CD14-positive monocyte (primary cell): ENCODE measurements at regions not wholly inside any gene's neighbourhood (a gene's known extent, or its start where the extent isn't known, plus 50 kb on each side); places are given as distances from the start of the nearest gene placed in this dataset.

Source experiments
- DNase-seq, 3 donors: peaks; one replicate each; pipeline ENCODE4 v3.0.0-alpha.2; 2011 to 2022
- H2AFZ ChIP-seq: 2 replicates; pipeline ENCODE4 v1.6.0; 2012; ENCODE audit warnings: mild to moderate bottlenecking, low read depth, low read length, inconsistent platforms; ENCODE audit not compliant: insufficient read depth, poor library complexity, severe bottlenecking
- H3K27ac ChIP-seq, 2 donors: 1 replicate in 1 of 2; 2 replicates in 1 of 2; pipeline ENCODE4 v1.5.1; 2012 to 2013; ENCODE audit warnings: low read length in 2 of 2, control low read depth in 1 of 2, inconsistent platforms in 1 of 2, low read depth in 1 of 2, mild to moderate bottlenecking in 1 of 2
- H3K27me3 ChIP-seq, 2 donors: one replicate each; pipeline versions ENCODE4 v1.6.0 to v1.6.1; 2011 to 2013; ENCODE audit warnings: low read length in 2 of 2; ENCODE audit not compliant: control insufficient read depth in 2 of 2, insufficient read depth in 2 of 2
- H3K36me3 ChIP-seq, 2 donors: replicated peaks in 1 of 2; 1 replicate in 1 of 2; 2 replicates in 1 of 2; pipeline versions ENCODE4 v1.5.1 to v1.6.1; 2012 to 2013; ENCODE audit warnings: low read length in 2 of 2, control low read depth in 1 of 2, inconsistent platforms in 1 of 2, mild to moderate bottlenecking in 1 of 2; ENCODE audit not compliant: insufficient read depth in 2 of 2, control insufficient read depth in 1 of 2
- H3K4me1 ChIP-seq, 2 donors: 1 replicate in 1 of 2; 2 replicates in 1 of 2; pipeline versions ENCODE4 v1.5.1 to v1.6.1; 2012 to 2013; ENCODE audit warnings: low read length in 2 of 2, control low read depth in 1 of 2, inconsistent platforms in 1 of 2, mild to moderate bottlenecking in 1 of 2, moderate library complexity in 1 of 2; ENCODE audit not compliant: insufficient read depth in 2 of 2, control insufficient read depth in 1 of 2
- H3K4me2 ChIP-seq: replicated peaks from 2 replicates; pipeline ENCODE3; 2012; ENCODE audit warnings: low read length, moderate library complexity, mild to moderate bottlenecking; ENCODE audit not compliant: poor library complexity, severe bottlenecking; ENCODE audit errors: extremely low read depth
- H3K4me3 ChIP-seq, 3 experiments: fragments of 200-600 bp in 1 of 3; sonication (generic) in 1 of 3; replicated peaks in 1 of 3; 1 replicate in 2 of 3; 2 replicates in 1 of 3; pipeline ENCODE4 v1.5.1; 2011 to 2013; ENCODE audit warnings: low read length in 3 of 3, mild to moderate bottlenecking in 3 of 3, control low read depth in 2 of 3, low read depth in 2 of 3, inconsistent platforms in 1 of 3, moderate library complexity in 1 of 3
- H3K79me2 ChIP-seq: 2 replicates; pipeline ENCODE4 v1.6.0; 2012; ENCODE audit warnings: mild to moderate bottlenecking, control low read depth, inconsistent platforms, low read length, moderate library complexity; ENCODE audit not compliant: insufficient read depth
- H3K9ac ChIP-seq: 2 replicates; pipeline ENCODE4 v1.6.0; 2017; ENCODE audit warnings: low read length, mild to moderate bottlenecking; ENCODE audit not compliant: insufficient read depth, poor library complexity, severe bottlenecking
- H3K9me3 ChIP-seq, 2 donors: replicated peaks in 1 of 2; 1 replicate in 1 of 2; 2 replicates in 1 of 2; pipeline versions ENCODE4 v1.5.1 to v1.6.1; 2012 to 2013; ENCODE audit warnings: low read length in 2 of 2, control low read depth in 1 of 2; ENCODE audit not compliant: control insufficient read depth in 1 of 2, insufficient read depth in 1 of 2
- H4K20me1 ChIP-seq: 2 replicates; pipeline ENCODE4 v1.6.0; 2012; ENCODE audit warnings: mild to moderate bottlenecking, low read length, control low read depth, moderate library complexity; ENCODE audit not compliant: insufficient read depth
- H3K27ac Mint-ChIP-seq, 7 donors: one replicate each; pipeline ENCODE4 v1.8.0; 2020; ENCODE audit warnings: mild to moderate bottlenecking in 7 of 7, mixed read lengths in 7 of 7, moderate library complexity in 6 of 7, inconsistent platforms in 2 of 7
- H3K27me3 Mint-ChIP-seq, 3 donors: one replicate each; pipeline ENCODE4 v1.8.0; 2021 to 2022; ENCODE audit warnings: low read depth in 3 of 3, mild to moderate bottlenecking in 3 of 3, mixed read lengths in 3 of 3, moderate library complexity in 3 of 3, inconsistent platforms in 1 of 3
- H3K36me3 Mint-ChIP-seq, 2 donors: one replicate each; pipeline ENCODE4 v1.8.0; 2020; ENCODE audit warnings: mixed read lengths in 2 of 2, inconsistent platforms in 1 of 2, mild to moderate bottlenecking in 1 of 2
- H3K4me1 Mint-ChIP-seq: one replicate; pipeline ENCODE4 v1.8.0; 2020; ENCODE audit warnings: mild to moderate bottlenecking, mixed read lengths
- H3K4me3 Mint-ChIP-seq, 2 donors: one replicate each; pipeline ENCODE4 v1.8.0; 2020; ENCODE audit warnings: mild to moderate bottlenecking in 2 of 2, mixed read lengths in 2 of 2, moderate library complexity in 1 of 2
- H3K9me3 Mint-ChIP-seq, 7 donors: one replicate each; pipeline ENCODE4 v1.8.0; 2020 to 2022; ENCODE audit warnings: mixed read lengths in 7 of 7, mild to moderate bottlenecking in 6 of 7, moderate library complexity in 6 of 7, inconsistent platforms in 2 of 7
- WGBS: methylation state at CpG from one replicate; pipeline ENCODE4 v1.1.5; 2013; ENCODE audit warnings: missing lambda C conversion rate; ENCODE audit not compliant: insufficient coverage; 5-methylcytosine and 5-hydroxymethylcytosine counted together
- intact Hi-C, 2 donors: fragments of 100-400 bp; cut with micrococcal nuclease; formaldehyde crosslinking; loops; one replicate each; pipeline versions ENCODE4 v1.15.0 to v1.15.1; 2023
- TF ChIP-seq, protein P1 (sequence below): fragments of 200-600 bp; IDR thresholded peaks from one replicate; pipeline ENCODE4 v1.8.0; 2022; ENCODE audit warnings: antibody characterized with exemption, mild to moderate bottlenecking

DNA sequence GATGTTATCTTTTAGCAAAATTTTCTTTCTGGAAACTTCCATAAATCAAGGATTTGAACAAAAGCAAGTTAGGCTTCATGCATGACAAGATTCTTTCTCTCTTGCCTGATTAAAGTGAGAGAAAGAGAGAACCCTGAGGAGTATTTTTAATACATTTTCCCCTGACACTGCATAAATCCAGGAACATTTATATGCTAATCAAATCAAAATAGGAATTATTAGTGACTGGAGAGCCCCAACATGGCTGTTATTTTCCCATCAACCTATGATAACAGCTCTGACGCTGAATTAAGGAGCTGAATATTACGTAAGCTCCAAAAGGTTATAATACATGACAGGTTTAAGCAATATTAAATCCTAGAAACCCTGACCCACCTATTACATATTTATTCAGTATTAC lies 930.2 kb upstream of the PIK3C3 start:
- no peaks in the 10 kb centered on the region for H4K20me1 ChIP-seq
- H3K4me3 Mint-ChIP-seq: no peak overlapping the region
- H3K9me3 ChIP-seq: no peaks in the 10 kb centered on the region
- DNase-seq: no peak
- no peak overlapping the region for H3K4me3 ChIP-seq
- peaks cover 0 to 2% (median 0%) of the 10 kb centered on the region in 7 donors for H3K9me3 Mint-ChIP-seq
- H3K36me3 Mint-ChIP-seq: no peaks in the 10 kb centered on the region
- H3K4me1 Mint-ChIP-seq: no peaks in the 10 kb centered on the region
- intact Hi-C loops: no loop called here
- no peaks in the 10 kb centered on the region for H3K79me2 ChIP-seq
- TF ChIP-seq, protein P1, sequence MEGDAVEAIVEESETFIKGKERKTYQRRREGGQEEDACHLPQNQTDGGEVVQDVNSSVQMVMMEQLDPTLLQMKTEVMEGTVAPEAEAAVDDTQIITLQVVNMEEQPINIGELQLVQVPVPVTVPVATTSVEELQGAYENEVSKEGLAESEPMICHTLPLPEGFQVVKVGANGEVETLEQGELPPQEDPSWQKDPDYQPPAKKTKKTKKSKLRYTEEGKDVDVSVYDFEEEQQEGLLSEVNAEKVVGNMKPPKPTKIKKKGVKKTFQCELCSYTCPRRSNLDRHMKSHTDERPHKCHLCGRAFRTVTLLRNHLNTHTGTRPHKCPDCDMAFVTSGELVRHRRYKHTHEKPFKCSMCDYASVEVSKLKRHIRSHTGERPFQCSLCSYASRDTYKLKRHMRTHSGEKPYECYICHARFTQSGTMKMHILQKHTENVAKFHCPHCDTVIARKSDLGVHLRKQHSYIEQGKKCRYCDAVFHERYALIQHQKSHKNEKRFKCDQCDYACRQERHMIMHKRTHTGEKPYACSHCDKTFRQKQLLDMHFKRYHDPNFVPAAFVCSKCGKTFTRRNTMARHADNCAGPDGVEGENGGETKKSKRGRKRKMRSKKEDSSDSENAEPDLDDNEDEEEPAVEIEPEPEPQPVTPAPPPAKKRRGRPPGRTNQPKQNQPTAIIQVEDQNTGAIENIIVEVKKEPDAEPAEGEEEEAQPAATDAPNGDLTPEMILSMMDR: no peak
- H3K27me3 ChIP-seq: no peaks in the 10 kb centered on the region
- no peaks in the 10 kb centered on the region for H3K36me3 ChIP-seq
- no peak overlapping the region for H3K27ac ChIP-seq
- H3K9ac ChIP-seq: no peak overlapping the region
- H3K27ac Mint-ChIP-seq: no peak overlapping the region
- WGBS: no CpG with 5 or more reads among the region's 2 CpGs
- no peak overlapping the region for H2AFZ ChIP-seq
- H3K4me1 ChIP-seq: no peaks in the 10 kb centered on the region
- no peak overlapping the region for H3K4me2 ChIP-seq
- H3K27me3 Mint-ChIP-seq: no peaks in the 10 kb centered on the region

DNA sequence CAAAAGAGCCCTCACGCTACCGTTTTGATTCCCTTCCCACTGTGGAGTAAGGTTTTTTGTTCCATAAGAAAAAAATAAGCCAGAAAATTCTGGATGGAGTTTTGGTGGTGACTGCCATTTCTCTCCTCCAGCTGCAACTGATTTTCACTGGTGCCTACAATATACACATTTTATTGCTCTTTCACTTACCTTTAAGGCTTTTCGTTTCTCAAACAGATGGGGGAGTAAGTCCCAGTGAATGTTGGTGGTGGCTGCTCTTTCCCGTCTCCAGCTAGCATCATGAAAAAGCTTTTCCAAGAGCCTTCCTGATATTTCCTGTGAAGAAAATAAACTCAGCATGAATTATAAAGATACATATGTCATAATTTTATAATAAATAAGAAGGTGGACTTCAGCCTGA lies 932.5 kb upstream of the PIK3C3 start:
- TF ChIP-seq, protein P1: no peak
- no peaks in the 10 kb centered on the region for H3K9me3 ChIP-seq
- no peak overlapping the region for H3K4me3 Mint-ChIP-seq
- no peaks in the 10 kb centered on the region for H4K20me1 ChIP-seq
- no peak overlapping the region for H3K4me3 ChIP-seq
- no peak overlapping the region for H3K27ac Mint-ChIP-seq
- intact Hi-C loops: no loop called here
- no peaks in the 10 kb centered on the region for H3K79me2 ChIP-seq
- H3K27me3 ChIP-seq: no peaks in the 10 kb centered on the region
- DNase-seq: no peak
- H2AFZ ChIP-seq: no peak overlapping the region
- no peaks in the 10 kb centered on the region for H3K27me3 Mint-ChIP-seq
- no CpG with 5 or more reads among the region's 4 CpGs for WGBS
- no peaks in the 10 kb centered on the region for H3K4me1 ChIP-seq
- peaks cover 0 to 2% (median 0%) of the 10 kb centered on the region in 7 donors for H3K9me3 Mint-ChIP-seq
- H3K4me2 ChIP-seq: no peak overlapping the region
- H3K36me3 Mint-ChIP-seq: no peaks in the 10 kb centered on the region
- H3K36me3 ChIP-seq: no peaks in the 10 kb centered on the region
- H3K4me1 Mint-ChIP-seq: no peaks in the 10 kb centered on the region
- no peak overlapping the region for H3K27ac ChIP-seq
- no peak overlapping the region for H3K9ac ChIP-seq
